Suprapubic skin (tissue), 4 donors: ENCODE measurements at regions not wholly inside any gene's neighbourhood (a gene's known extent, or its start where the extent isn't known, plus 50 kb on each side); places are given as distances from the start of the nearest gene placed in this dataset.

Experiments
- DNase-seq, 2 donors: peaks; one replicate each; pipeline ENCODE4 v3.0.0-alpha.2; 2019; ENCODE audit warnings: low spot score in 2 of 2
- H3K27ac ChIP-seq: fragments of 200-600 bp; sonication (generic); one replicate; pipeline ENCODE4 v1.5.1; 2019
- H3K27me3 ChIP-seq: fragments of 200-600 bp; sonication (generic); one replicate; pipeline ENCODE4 v1.5.1; 2019
- H3K36me3 ChIP-seq: fragments of 200-600 bp; sonication (generic); one replicate; pipeline ENCODE4 v1.5.1; 2019
- H3K4me1 ChIP-seq: fragments of 200-600 bp; sonication (generic); one replicate; pipeline ENCODE4 v1.5.1; 2019
- H3K4me3 ChIP-seq: fragments of 200-600 bp; sonication (generic); one replicate; pipeline ENCODE4 v1.5.1; 2019; ENCODE audit warnings: mild to moderate bottlenecking
- H3K9me3 ChIP-seq: fragments of 200-600 bp; sonication (generic); one replicate; pipeline ENCODE4 v1.5.1; 2019
- CTCF ChIP-seq, 2 donors: fragments of 200-600 bp in 1 of 2; fragments of 450-650 bp in 1 of 2; sonication (generic) in 1 of 2; IDR thresholded peaks; one replicate each; pipeline ENCODE4 v1.5.1; 2016 to 2019; ENCODE audit warnings: antibody characterized with exemption in 2 of 2, mild to moderate bottlenecking in 1 of 2, moderate library complexity in 1 of 2
- EP300 ChIP-seq: sonication (generic); formaldehyde crosslinking; IDR thresholded peaks from one replicate; pipeline ENCODE4 v1.6.1; 2017; ENCODE audit warnings: antibody characterized with exemption
- POLR2A ChIP-seq, 2 donors: fragments of 450-650 bp; IDR thresholded peaks; one replicate each; pipeline ENCODE4 v1.6.1; 2017; ENCODE audit warnings: antibody characterized with exemption in 2 of 2, mild to moderate bottlenecking in 2 of 2, moderate library complexity in 2 of 2
- POLR2AphosphoS5 ChIP-seq, 3 donors: sonication (generic); formaldehyde crosslinking; IDR thresholded peaks; one replicate each; pipeline ENCODE4 v1.6.1; 2017; ENCODE audit warnings: antibody characterized with exemption in 3 of 3
- WGBS: methylation state at CpG from one replicate; pipeline ENCODE4 v1.1.5; 2018; 5-methylcytosine and 5-hydroxymethylcytosine counted together

GRCh38 chr9:81077572-81077971 lies 611.8 kb downstream of the TLE1 start:
- no peaks in the 10 kb centered on the region for H3K4me1 ChIP-seq
- DNase-seq, result no peak

GRCh38 chr9:81076131-81076530 lies 613.2 kb downstream of the TLE1 start:
- no peak overlapping the region for H3K27ac ChIP-seq
- H3K9me3 ChIP-seq, result no peaks in the 10 kb centered on the region
- 87% methylated on average over 2 of the region's 2 CpGs for WGBS
- no peaks in the 10 kb centered on the region for H3K36me3 ChIP-seq
- no peak for DNase-seq
- TF ChIP-seq POLR2A (IDR thresholded peaks at IDR 0.05) (no peak), POLR2AphosphoS5 (IDR thresholded peaks at IDR 0.05) (no peak), CTCF (IDR thresholded peaks at IDR 0.05) (no peak), EP300 (no peak)
- no peak overlapping the region for H3K4me3 ChIP-seq
- no peaks in the 10 kb centered on the region for H3K4me1 ChIP-seq
- no peaks in the 10 kb centered on the region for H3K27me3 ChIP-seq

More at GRCh38 chr9:81077572-81077971, 611.8 kb downstream of the TLE1 start:
- Histone ChIP-seq H3K4me3 (no peak overlapping the region), H3K36me3 (no peaks in the 10 kb centered on the region), H3K27me3 (no peaks in the 10 kb centered on the region), H3K27ac (no peak overlapping the region), H3K9me3 (no peaks in the 10 kb centered on the region)
- TF ChIP-seq EP300 (no peak), POLR2AphosphoS5 (IDR thresholded peaks at IDR 0.05) (no peak)

- H3K36me3 ChIP-seq, result no peaks in the 10 kb centered on the region
- no peaks in the 10 kb centered on the region for H3K4me1 ChIP-seq
- WGBS, result 43% methylated on average over 4 of the region's 4 CpGs
- no peaks in the 10 kb centered on the region for H3K9me3 ChIP-seq
- DNase-seq, result no peak
- H3K27me3 ChIP-seq, result no peaks in the 10 kb centered on the region
- no peak overlapping the region for H3K27ac ChIP-seq
- TF ChIP-seq POLR2A (IDR thresholded peaks at IDR 0.05) (no peak), POLR2AphosphoS5 (IDR thresholded peaks at IDR 0.05) (no peak), CTCF (IDR thresholded peaks at IDR 0.05) (no peak), EP300 (no peak)
- H3K4me3 ChIP-seq, result no peak overlapping the region
Observed at GRCh38 chr9:81074221-81074620, 615.1 kb downstream of the TLE1 start.

- H3K4me1 ChIP-seq, result no peaks in the 10 kb centered on the region
- no peaks in the 10 kb centered on the region for H3K9me3 ChIP-seq
- 61% methylated on average over 4 of the region's 4 CpGs for WGBS
- H3K27me3 ChIP-seq, result no peaks in the 10 kb centered on the region
- H3K36me3 ChIP-seq, result no peaks in the 10 kb centered on the region
- TF ChIP-seq EP300 (no peak), POLR2AphosphoS5 (IDR thresholded peaks at IDR 0.05) (no peak), CTCF (IDR thresholded peaks at IDR 0.05) (no peak), POLR2A (IDR thresholded peaks at IDR 0.05) (no peak)
- no peak overlapping the region for H3K4me3 ChIP-seq
- DNase-seq, result no peak
- no peak overlapping the region for H3K27ac ChIP-seq
Observed at GRCh38 chr9:81073821-81074220, 615.5 kb downstream of the TLE1 start.

- Histone ChIP-seq H3K9me3 (no peaks in the 10 kb centered on the region), H3K36me3 (no peaks in the 10 kb centered on the region), H3K4me1 (no peaks in the 10 kb centered on the region), H3K27me3 (no peaks in the 10 kb centered on the region), H3K4me3 (no peak overlapping the region), H3K27ac (no peak overlapping the region)
- TF ChIP-seq CTCF (IDR thresholded peaks at IDR 0.05) (no peak), EP300 (no peak), POLR2AphosphoS5 (IDR thresholded peaks at IDR 0.05) (no peak), POLR2A (IDR thresholded peaks at IDR 0.05) (no peak)
- WGBS, result 81% methylated on average over 2 of the region's 2 CpGs
- DNase-seq, result no peak
Observed at GRCh38 chr9:81072758-81073157, 616.6 kb downstream of the TLE1 start.

- H3K36me3 ChIP-seq, result no peaks in the 10 kb centered on the region
- no peak for DNase-seq
- H3K4me1 ChIP-seq, result no peaks in the 10 kb centered on the region
- H3K9me3 ChIP-seq, result no peaks in the 10 kb centered on the region
- TF ChIP-seq CTCF (IDR thresholded peaks at IDR 0.05), result no peak
- no peak for TF ChIP-seq POLR2AphosphoS5 (IDR thresholded peaks at IDR 0.05)
- TF ChIP-seq POLR2A (IDR thresholded peaks at IDR 0.05), result no peak
- no peak for TF ChIP-seq EP300
- 51% methylated on average over 2 of the region's 2 CpGs for WGBS
- H3K4me3 ChIP-seq, result no peak overlapping the region
- no peaks in the 10 kb centered on the region for H3K27me3 ChIP-seq
- H3K27ac ChIP-seq, result no peak overlapping the region
Observed at GRCh38 chr9:81071108-81071507, 618.2 kb downstream of the TLE1 start.
